Thoracic aorta (tissue), 2 donors: ENCODE measurements at regions not wholly inside any gene's neighbourhood (a gene's known extent, or its start where the extent isn't known, plus 50 kb on each side); places are given as distances from the start of the nearest gene placed in this dataset.
"Not testable (repeated sequence)": the region's sequence is repeated elsewhere in the genome, so short reads cannot be mapped to it uniquely, and the experiment has no call there.

Experiments used
- ATAC-seq: fragments of 150-250 bp; one replicate; pipeline ENCODE4 v1.8.0; 2017; ENCODE audit warnings: low read depth; ENCODE audit not compliant: insufficient number of reproducible peaks, low FRiP score
- DNase-seq: peaks from one replicate; pipeline ENCODE4 v3.0.0-alpha.2; 2020; ENCODE audit warnings: low spot score
- H3K27ac ChIP-seq, 2 donors: fragments of 200-600 bp; sonication (generic); 1 replicate in 1 of 2; 2 replicates in 1 of 2; pipeline ENCODE4 v1.5.1; 2016; ENCODE audit warnings: mild to moderate bottlenecking in 2 of 2, moderate library complexity in 2 of 2
- H3K27me3 ChIP-seq: fragments of 200-600 bp; sonication (generic); replicated peaks from 2 replicates; pipeline ENCODE4 v1.6.0; 2016; ENCODE audit warnings: mild to moderate bottlenecking; ENCODE audit not compliant: insufficient read depth
- H3K36me3 ChIP-seq: fragments of 200-600 bp; sonication (generic); one replicate; pipeline ENCODE4 v1.5.1; 2016
- H3K4me1 ChIP-seq, 2 donors: fragments of 200-600 bp; sonication (generic); 1 replicate in 1 of 2; 2 replicates in 1 of 2; pipeline versions ENCODE4 v1.5.1 to v1.6.0; 2016; ENCODE audit warnings: low read depth in 2 of 2, mild to moderate bottlenecking in 1 of 2; ENCODE audit not compliant: control insufficient read depth in 1 of 2
- H3K4me3 ChIP-seq: fragments of 200-600 bp; sonication (generic); 2 replicates; pipeline ENCODE4 v1.5.1; 2016; ENCODE audit warnings: mild to moderate bottlenecking
- H3K9me3 ChIP-seq: fragments of 200-600 bp; sonication (generic); 2 replicates; pipeline ENCODE4 v1.5.1; 2016
- CTCF ChIP-seq: fragments of 200-600 bp; sonication (generic); IDR thresholded peaks from one replicate; pipeline ENCODE4 v1.5.1; 2019; ENCODE audit warnings: antibody characterized with exemption

DNA sequence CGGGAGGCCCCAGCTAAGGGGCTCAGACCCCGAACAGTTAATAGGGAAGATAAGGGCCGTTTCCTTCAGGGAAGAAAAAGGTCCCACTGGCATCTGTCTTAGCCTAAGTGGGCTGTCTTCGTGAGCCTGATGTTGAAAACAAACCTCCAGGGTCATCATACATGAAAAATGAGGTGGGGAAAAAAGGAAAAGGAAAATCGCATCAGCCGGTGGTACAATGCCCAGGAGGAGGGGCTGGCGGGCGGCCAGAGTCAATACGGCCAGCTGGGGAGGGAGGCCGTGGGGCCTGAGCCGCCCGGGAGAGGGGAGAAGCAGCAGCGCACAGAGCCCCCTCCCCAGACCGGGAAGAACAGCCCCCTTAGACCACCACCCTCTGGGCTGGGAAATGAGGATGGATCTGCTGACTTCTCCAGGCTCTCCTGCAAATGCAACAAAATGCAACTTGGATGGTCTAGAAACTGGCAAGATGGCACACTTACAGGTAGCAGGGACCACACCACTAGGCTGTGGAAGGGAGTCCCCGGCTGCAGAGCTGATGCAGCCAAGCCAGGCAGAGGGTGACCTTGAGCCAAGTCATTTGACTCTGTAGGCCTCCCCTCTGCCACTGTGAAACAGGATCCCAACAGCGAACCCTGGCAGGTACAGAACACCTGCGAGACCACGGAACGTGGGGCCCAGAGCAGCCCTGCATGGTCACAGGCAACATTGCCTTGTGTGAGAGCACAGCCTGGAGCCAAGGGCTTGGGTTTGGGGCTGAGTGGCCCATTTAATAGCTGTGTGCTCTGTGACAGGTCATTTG lies 448.5 kb downstream of the SOX9 start:
- Histone ChIP-seq H3K27me3 (no peaks in the 10 kb centered on the region), H3K4me3 (no peak overlapping the region), H3K9me3 (no peaks in the 10 kb centered on the region), H3K36me3 (no peaks in the 10 kb centered on the region), H3K27ac (no peak overlapping the region), H3K4me1 (peaks cover 0 to 5% of the 10 kb centered on the region in 2 donors)
- no peak for TF ChIP-seq CTCF
- no peak for ATAC-seq
- DNase-seq: no peak

DNA sequence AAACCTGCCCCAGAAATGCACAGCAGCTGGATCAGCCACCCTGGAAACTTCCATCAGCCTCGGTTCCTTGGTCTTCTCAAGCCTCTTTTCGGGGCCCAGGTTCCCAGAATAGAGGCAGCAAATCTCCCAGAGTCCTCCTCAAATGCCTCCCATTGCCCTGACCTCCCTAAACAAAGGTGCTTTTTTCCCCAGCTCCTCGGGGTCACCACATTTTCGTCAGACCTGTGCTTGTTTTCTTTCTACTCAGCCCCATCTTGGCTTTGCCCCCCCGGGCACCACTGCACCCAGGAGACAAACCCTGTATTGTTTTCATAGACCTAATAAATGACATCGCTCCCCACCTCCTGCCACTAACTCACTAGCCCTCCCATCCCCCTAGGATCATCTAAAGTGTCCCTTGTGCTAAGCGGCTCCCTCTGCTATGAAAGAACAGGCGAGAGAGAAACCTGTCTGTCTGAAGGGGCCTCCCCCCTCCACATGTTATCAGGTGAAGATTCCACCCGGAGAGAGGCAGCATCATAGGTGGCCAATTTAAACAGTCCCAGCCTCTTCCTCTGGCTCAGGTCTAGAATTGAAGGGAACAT lies 451.1 kb downstream of the SOX9 start:
- TF ChIP-seq CTCF: no peak
- H3K27me3 ChIP-seq: no peaks in the 10 kb centered on the region
- DNase-seq: no peak
- no peak overlapping the region for H3K4me3 ChIP-seq
- ATAC-seq: no peak
- H3K4me1 ChIP-seq: peaks cover 0 to 5% of the 10 kb centered on the region in 2 donors
- no peaks in the 10 kb centered on the region for H3K9me3 ChIP-seq
- H3K27ac ChIP-seq: no peak overlapping the region
- no peaks in the 10 kb centered on the region for H3K36me3 ChIP-seq

- Histone ChIP-seq H3K27ac (no peak overlapping the region), H3K4me3 (no peak overlapping the region), H3K27me3 (no peaks in the 10 kb centered on the region), H3K9me3 (no peaks in the 10 kb centered on the region), H3K36me3 (no peaks in the 10 kb centered on the region), H3K4me1 (peaks cover 0 to 5% of the 10 kb centered on the region in 2 donors)
- DNase-seq (no peak), ATAC-seq (no peak)
- no peak for TF ChIP-seq CTCF
These were observed 452.0 kb downstream of the SOX9 start for GRCh38 chr17:72572604-72573491.

GRCh38 chr17:72573492-72573801 lies 452.6 kb downstream of the SOX9 start:
- not testable (repeated sequence) for H3K27me3 ChIP-seq, ATAC-seq, DNase-seq, H3K4me1 ChIP-seq, H3K4me3 ChIP-seq, H3K27ac ChIP-seq, H3K36me3 ChIP-seq, H3K9me3 ChIP-seq

DNA sequence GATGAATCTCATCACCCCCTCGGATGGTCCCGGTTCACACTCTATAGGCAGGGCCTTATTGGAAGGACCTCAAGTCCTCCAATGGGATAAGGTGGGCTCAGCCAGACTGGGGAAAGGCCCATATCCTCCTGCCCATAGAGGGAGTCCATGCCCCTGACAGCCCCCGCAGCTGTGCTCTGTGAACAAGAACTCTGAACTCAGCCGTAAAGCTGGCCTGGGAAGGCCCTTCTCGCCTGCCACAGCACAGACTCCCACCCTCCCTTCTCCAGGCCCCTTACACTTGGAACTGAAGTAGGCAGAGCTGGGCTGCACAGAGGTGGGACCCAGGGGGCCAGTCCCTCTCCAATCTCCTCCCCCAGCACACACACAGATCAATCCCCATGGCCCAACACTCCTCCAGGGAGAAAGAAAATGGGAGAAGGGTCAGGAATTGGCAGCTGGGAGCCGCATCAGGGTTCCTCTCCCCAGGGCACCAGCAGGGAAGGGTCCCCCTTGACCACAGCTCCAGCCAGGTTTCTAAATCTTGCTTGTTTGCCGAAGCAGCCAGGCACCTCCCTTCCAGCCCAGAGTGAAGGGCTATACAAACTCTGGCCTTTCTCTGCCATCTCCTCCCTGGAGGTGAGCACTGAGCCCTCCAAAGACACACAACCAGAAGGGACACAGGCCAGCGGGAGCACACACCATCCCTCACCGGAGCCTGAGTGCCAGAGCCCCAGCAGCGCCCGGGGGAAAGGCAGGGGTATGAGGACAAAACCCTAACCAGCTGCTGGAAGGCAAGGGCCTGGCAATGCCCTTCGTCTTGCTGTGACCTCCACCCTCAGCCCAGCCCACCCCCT lies 454.1 kb downstream of the SOX9 start:
- Histone ChIP-seq H3K27ac (no peak overlapping the region), H3K4me1 (no peaks in the 10 kb centered on the region), H3K27me3 (no peaks in the 10 kb centered on the region), H3K9me3 (no peaks in the 10 kb centered on the region), H3K36me3 (no peaks in the 10 kb centered on the region), H3K4me3 (no peak overlapping the region)
- no peak for TF ChIP-seq CTCF
- no peak for DNase-seq
- ATAC-seq: no peak
